Cardiac fibroblast (primary cell): ENCODE measurements at regions not wholly inside any gene's neighbourhood (a gene's known extent, or its start where the extent isn't known, plus 50 kb on each side); places are given as distances from the start of the nearest gene placed in this dataset.

ENCODE experiments used
- DNase-seq, 2 donors: peaks; one replicate each; pipeline versions ENCODE4 v3.0.0 to v3.0.0-alpha.2; 2010; ENCODE audit warnings: low read depth in 2 of 2
- H3K4me3 ChIP-seq, 2 donors: replicated peaks in 1 of 2; 1 replicate in 1 of 2; 2 replicates in 1 of 2; pipeline ENCODE4 v1.5.1; 2011; ENCODE audit warnings: low read depth in 2 of 2, low read length in 2 of 2, mild to moderate bottlenecking in 2 of 2, moderate library complexity in 1 of 2
- TF ChIP-seq, protein P1 (sequence below): IDR thresholded peaks from one replicate; pipeline ENCODE4 v1.5.1; 2011; ENCODE audit warnings: low read depth, mild to moderate bottlenecking, low read length, inconsistent platforms

DNA sequence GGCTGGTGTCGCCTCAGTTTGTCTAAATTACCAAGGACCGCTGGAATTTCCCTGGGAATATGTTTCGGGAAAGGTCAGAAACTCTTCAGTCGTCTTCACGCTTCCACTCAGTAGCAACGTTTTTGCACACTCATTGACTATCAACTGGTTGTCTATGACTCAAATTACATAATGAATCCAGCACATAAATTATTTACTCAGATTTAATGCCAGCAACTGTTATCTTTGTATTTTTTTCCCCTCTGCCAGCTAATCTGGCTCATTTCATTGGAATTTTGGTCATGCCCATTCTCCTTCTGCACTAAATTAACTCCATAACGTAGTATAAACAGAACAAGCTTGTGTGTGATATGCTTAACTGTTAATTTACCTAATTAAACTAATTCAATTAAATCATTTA is 372.7 kb upstream of the ZFHX3 start:
- TF ChIP-seq, protein P1, sequence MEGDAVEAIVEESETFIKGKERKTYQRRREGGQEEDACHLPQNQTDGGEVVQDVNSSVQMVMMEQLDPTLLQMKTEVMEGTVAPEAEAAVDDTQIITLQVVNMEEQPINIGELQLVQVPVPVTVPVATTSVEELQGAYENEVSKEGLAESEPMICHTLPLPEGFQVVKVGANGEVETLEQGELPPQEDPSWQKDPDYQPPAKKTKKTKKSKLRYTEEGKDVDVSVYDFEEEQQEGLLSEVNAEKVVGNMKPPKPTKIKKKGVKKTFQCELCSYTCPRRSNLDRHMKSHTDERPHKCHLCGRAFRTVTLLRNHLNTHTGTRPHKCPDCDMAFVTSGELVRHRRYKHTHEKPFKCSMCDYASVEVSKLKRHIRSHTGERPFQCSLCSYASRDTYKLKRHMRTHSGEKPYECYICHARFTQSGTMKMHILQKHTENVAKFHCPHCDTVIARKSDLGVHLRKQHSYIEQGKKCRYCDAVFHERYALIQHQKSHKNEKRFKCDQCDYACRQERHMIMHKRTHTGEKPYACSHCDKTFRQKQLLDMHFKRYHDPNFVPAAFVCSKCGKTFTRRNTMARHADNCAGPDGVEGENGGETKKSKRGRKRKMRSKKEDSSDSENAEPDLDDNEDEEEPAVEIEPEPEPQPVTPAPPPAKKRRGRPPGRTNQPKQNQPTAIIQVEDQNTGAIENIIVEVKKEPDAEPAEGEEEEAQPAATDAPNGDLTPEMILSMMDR: no peak
- DNase-seq: no peak
- H3K4me3 ChIP-seq: no peak overlapping the region

DNA sequence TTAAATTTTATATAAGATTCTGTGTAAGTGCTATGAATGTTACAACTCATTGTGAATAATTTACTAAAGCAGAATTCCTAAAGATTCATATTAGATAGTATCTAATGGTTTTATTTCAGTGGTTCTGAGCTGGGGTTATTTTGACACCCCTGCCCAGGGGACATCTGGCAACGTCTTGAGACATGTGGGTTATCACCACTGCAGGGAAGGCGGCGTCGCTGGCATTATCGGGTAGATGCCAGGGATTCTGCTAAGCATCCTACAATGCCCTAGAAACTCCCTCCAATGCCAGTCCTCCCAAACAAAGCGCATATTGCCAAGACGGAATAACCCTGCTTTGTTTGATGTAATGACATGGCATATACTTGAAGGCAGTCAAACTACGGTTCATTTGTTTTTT is 372.3 kb upstream of the ZFHX3 start:
- TF ChIP-seq, protein P1: no peak
- no peak for DNase-seq
- no peak overlapping the region for H3K4me3 ChIP-seq

DNA sequence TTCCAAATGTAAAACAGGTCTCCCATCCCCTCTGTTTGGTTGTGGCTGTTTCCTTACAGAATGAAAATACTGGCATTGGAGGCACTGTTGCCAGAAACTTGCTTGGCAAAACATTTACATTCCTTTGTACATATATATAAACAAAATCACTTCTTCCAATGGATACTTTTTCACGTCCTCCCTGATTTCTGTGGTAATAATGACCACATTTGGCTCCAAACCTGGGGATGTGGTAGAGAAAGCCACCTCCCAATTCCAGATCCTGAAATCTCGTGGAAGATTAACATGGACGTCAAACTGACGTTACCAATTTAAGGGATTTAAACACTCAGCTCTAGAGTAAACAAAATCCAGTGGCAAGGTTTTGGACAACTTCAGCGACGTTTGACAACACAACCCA is 370.8 kb upstream of the ZFHX3 start:
- DNase-seq: no peak
- TF ChIP-seq, protein P1: no peak

DNA sequence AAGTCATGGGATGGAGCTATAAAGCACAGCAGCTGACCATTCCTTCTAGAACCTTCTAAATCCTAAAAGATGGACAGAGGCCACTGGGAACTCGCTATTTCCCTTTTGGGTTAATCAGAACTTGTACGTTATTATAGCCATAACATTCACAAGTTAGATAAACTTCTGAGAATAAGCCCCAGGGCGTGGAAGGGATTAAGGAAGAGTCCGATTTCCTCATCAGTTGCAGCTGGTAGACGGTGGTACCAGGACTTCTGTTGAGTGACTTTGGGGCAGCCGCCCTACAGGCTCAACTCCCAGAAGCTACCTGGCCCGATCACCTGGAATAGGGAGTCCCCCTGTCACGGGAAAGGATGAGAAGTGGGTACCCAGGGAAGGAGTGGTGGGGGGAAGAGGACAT is 370.1 kb upstream of the ZFHX3 start:
- no peak overlapping the region for H3K4me3 ChIP-seq
- TF ChIP-seq, protein P1: no peak
- DNase-seq: no peak

More for the DNA sequence above, 370.8 kb upstream of the ZFHX3 start:
- H3K4me3 ChIP-seq: no peak overlapping the region

DNA sequence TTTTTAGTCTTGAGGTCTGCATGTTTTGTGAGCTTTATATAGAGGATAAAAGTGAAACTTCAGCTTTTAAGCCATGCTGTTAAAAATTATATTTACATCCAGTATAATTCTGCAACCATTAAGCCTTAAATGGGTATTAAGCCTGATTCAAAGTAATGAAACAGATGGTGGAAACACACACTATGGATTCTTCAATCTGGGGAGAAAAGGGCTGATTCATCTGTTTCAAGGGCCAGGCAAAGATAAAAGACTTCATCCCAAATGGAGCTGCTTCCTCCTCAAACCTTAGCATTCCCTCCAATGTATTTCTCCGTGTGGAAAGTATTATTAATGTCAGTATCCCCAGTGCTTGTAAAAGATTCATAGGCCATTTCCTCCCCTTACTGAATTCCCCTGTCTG is 367.4 kb upstream of the ZFHX3 start:
- H3K4me3 ChIP-seq: no peak overlapping the region
- DNase-seq: no peak
- TF ChIP-seq, protein P1: no peak

DNA sequence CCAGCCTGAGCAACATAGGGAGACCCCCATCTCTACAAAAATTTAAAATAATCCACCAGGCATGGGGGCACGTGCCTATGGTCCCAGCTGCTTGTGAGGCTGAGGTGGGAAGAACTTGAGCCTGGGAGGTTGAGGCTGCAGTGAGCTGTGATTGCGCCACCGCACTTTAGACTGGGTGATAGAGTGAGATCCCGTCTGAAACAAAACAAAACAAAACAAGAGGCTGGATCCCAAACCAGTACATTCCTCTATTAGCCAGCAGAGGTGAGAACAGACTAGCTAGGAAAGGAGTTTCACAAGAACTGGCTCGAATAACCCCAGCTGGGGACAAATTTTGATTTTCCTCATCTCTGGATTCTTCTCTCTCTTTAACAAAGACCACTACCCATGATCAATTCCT is 366.7 kb upstream of the ZFHX3 start:
- DNase-seq: no peak
- TF ChIP-seq, protein P1: no peak
- no peak overlapping the region for H3K4me3 ChIP-seq

DNA sequence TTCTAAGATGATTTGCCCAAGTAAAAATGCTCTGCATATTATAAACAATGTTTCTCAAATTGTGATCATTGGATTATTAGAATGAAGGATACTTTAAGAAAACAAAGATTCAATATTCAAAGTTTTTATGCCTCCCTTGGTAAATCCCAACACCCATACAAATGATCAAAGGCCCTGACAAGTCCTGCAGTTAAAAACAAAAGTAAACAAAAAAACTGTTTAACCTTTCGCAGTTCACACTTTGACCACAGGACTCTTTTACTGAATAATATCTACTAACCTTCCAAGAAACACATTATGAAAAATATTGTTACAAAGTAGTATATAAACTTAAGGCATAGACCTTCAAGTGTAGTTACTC is 365.9 kb upstream of the ZFHX3 start:
- DNase-seq: no peak
- no peak overlapping the region for H3K4me3 ChIP-seq
- TF ChIP-seq, protein P1: no peak
